A673 (cell line): ENCODE measurements at regions not wholly inside any gene's neighbourhood (a gene's known extent, or its start where the extent isn't known, plus 50 kb on each side); places are given as distances from the start of the nearest gene placed in this dataset.
"Not testable (repeated sequence)": the region's sequence is repeated elsewhere in the genome, so short reads cannot be mapped to it uniquely, and the experiment has no call there.

ENCODE experiments used
- CTCF ChIP-seq: fragments of 300-800, 200-600 bp; sonication (generic); conservative IDR thresholded peaks from 2 replicates; pipeline ENCODE4 v1.5.1; 2017; ENCODE audit warnings: low read depth, mild to moderate bottlenecking, antibody characterized with exemption, low read length, moderate library complexity, mixed read lengths
- EZH2 ChIP-seq: fragments of 200-600 bp; sonication (generic); IDR thresholded peaks from 2 replicates; pipeline ENCODE4 v1.6.1; 2017; ENCODE audit warnings: borderline replicate concordance, low read depth, mild to moderate bottlenecking, mixed read lengths, antibody characterized with exemption, low read length; ENCODE audit not compliant: poor library complexity, severe bottlenecking

- not testable (repeated sequence) for TF ChIP-seq CTCF, EZH2
Measured at GRCh38 chr4:116536024-116536423, 549.4 kb downstream of the TRAM1L1 start.
